NCI-H146 (cell line): ENCODE measurements at regions not wholly inside any gene's neighbourhood (a gene's known extent, or its start where the extent isn't known, plus 50 kb on each side); places are given as distances from the start of the nearest gene placed in this dataset.

ENCODE experiments used
- DNase-seq: peaks from one replicate; lab custom pipeline; 2025; lab: John Stamatoyannopoulos, UW

- DNase-seq, result no peak
Observed at GRCh38 chr2:3062476-3063260, 314.9 kb downstream of the EIPR1 start.

GRCh38 chr2:3060049-3060448, 317.6 kb downstream of the EIPR1 start:
- no peak for DNase-seq

GRCh38 chr2:3059141-3059925, 318.3 kb downstream of the EIPR1 start:
- no peak for DNase-seq

- no peak for DNase-seq
Observed at GRCh38 chr2:3054066-3054465, 323.6 kb downstream of the EIPR1 start.

GRCh38 chr2:3051266-3051665, 326.4 kb downstream of the EIPR1 start:
- DNase-seq, result no peak

- no peak for DNase-seq
Observed at GRCh38 chr2:3046170-3046865, 331.3 kb downstream of the EIPR1 start.

- no peak for DNase-seq
Observed at GRCh38 chr2:3045318-3045921, 332.2 kb downstream of the EIPR1 start.

GRCh38 chr2:3044587-3045317, 332.9 kb downstream of the EIPR1 start:
- peak; percentile 87 for DNase-seq

GRCh38 chr2:3043726-3044125, 333.9 kb downstream of the EIPR1 start:
- DNase-seq, result no peak

GRCh38 chr2:3042601-3043585, 334.7 kb downstream of the EIPR1 start:
- no peak for DNase-seq

- no peak for DNase-seq
Observed at GRCh38 chr2:3041841-3042600, 335.6 kb downstream of the EIPR1 start.

GRCh38 chr2:3041246-3041645, 336.4 kb downstream of the EIPR1 start:
- no peak for DNase-seq

GRCh38 chr2:3040496-3041140, 337.0 kb downstream of the EIPR1 start:
- DNase-seq, result no peak

- no peak for DNase-seq
Observed at GRCh38 chr2:3040066-3040428, 337.6 kb downstream of the EIPR1 start.

GRCh38 chr2:3039188-3040065, 338.2 kb downstream of the EIPR1 start:
- DNase-seq, result no peak

- no peak for DNase-seq
Observed at GRCh38 chr2:3038636-3039035, 339.0 kb downstream of the EIPR1 start.

- no peak for DNase-seq
Observed at GRCh38 chr2:3037196-3038194, 340.1 kb downstream of the EIPR1 start.
